NT2/D1 (cell line): ENCODE measurements at regions not wholly inside any gene's neighbourhood (a gene's known extent, or its start where the extent isn't known, plus 50 kb on each side); places are given as distances from the start of the nearest gene placed in this dataset.

Experiments
- SUZ12 ChIP-seq: IDR thresholded peaks from 2 replicates; pipeline ENCODE4 v1.6.1; 2011; ENCODE audit not compliant: insufficient read length, insufficient read depth; ENCODE audit errors: extremely low read depth
- YY1 ChIP-seq: IDR thresholded peaks from 2 replicates; pipeline ENCODE4 v1.6.1; 2011; ENCODE audit not compliant: insufficient read length, insufficient read depth
- ZNF274 ChIP-seq: IDR thresholded peaks from 2 replicates; pipeline ENCODE4 v1.6.1; 2011; ENCODE audit warnings: mild to moderate bottlenecking, low read depth, low read length

- TF ChIP-seq YY1 (no peak), SUZ12 (no peak), ZNF274 (no peak)
Observed at GRCh38 chr9:26026423-26027100, 348.3 kb upstream of the TUSC1 start.
